Calu3 (cell line): ENCODE measurements at regions not wholly inside any gene's neighbourhood (a gene's known extent, or its start where the extent isn't known, plus 50 kb on each side); places are given as distances from the start of the nearest gene placed in this dataset.

Experiments
- BruUV-seq: library from RNA; stranded (reverse); fragments of 400-500 nt; replicated peaks from 2 replicates; lab custom pipeline; 2021; lab: Mats Ljungman, UMichigan
- CTCF ChIA-PET: fragments of 300-600 bp; sonication (Branson Sonifier 250); formaldehyde crosslinking; loops from one replicate; lab custom pipeline; 2022; ENCODE audit warnings: antibody characterized with exemption; lab: Charles Lee
- DNase-seq: peaks from one replicate; pipeline ENCODE4 v3.0.0; 2022
- H3K27ac Mint-ChIP-seq: one replicate; pipeline ENCODE4 v1.8.0; 2022; ENCODE audit warnings: mixed read lengths; ENCODE audit not compliant: unreplicated experiment
- H3K27me3 Mint-ChIP-seq: one replicate; pipeline ENCODE4 v1.8.0; 2022; ENCODE audit warnings: mixed read lengths; ENCODE audit not compliant: unreplicated experiment
- H3K36me3 Mint-ChIP-seq: one replicate; pipeline ENCODE4 v1.8.0; 2022; ENCODE audit warnings: mild to moderate bottlenecking, moderate library complexity, mixed read lengths; ENCODE audit not compliant: insufficient read depth, unreplicated experiment
- H3K4me1 Mint-ChIP-seq: one replicate; pipeline ENCODE4 v1.8.0; 2022; ENCODE audit warnings: mild to moderate bottlenecking, low read depth, mixed read lengths; ENCODE audit not compliant: unreplicated experiment
- H3K4me3 Mint-ChIP-seq: one replicate; pipeline ENCODE4 v1.8.0; 2022; ENCODE audit warnings: mild to moderate bottlenecking, low read depth, moderate library complexity, mixed read lengths; ENCODE audit not compliant: unreplicated experiment
- H3K9me3 Mint-ChIP-seq: one replicate; pipeline ENCODE4 v1.8.0; 2022; ENCODE audit warnings: low read depth, mixed read lengths; ENCODE audit not compliant: unreplicated experiment
- intact Hi-C: fragments of 100-400 bp; cut with micrococcal nuclease; formaldehyde crosslinking; loops from one replicate; pipeline ENCODE4 v1.10.0; 2022; ENCODE audit not compliant: unreplicated experiment
- TF ChIP-seq, protein P1 (sequence below): fragments of 200-600 bp; IDR thresholded peaks from one replicate; pipeline ENCODE4 v1.8.0; 2022; ENCODE audit warnings: antibody characterized with exemption; ENCODE audit not compliant: unreplicated experiment

- Mint-ChIP-seq H3K9me3 (peaks cover 6% of the 10 kb centered on the region), H3K4me1 (no peaks in the 10 kb centered on the region), H3K27me3 (peaks cover 67% of the 10 kb centered on the region), H3K4me3 (no peak overlapping the region), H3K27ac (no peak overlapping the region), H3K36me3 (no peaks in the 10 kb centered on the region)
- intact Hi-C loops: no loop called here
- no TSS peak for BruUV-seq
- TF ChIP-seq, protein P1, sequence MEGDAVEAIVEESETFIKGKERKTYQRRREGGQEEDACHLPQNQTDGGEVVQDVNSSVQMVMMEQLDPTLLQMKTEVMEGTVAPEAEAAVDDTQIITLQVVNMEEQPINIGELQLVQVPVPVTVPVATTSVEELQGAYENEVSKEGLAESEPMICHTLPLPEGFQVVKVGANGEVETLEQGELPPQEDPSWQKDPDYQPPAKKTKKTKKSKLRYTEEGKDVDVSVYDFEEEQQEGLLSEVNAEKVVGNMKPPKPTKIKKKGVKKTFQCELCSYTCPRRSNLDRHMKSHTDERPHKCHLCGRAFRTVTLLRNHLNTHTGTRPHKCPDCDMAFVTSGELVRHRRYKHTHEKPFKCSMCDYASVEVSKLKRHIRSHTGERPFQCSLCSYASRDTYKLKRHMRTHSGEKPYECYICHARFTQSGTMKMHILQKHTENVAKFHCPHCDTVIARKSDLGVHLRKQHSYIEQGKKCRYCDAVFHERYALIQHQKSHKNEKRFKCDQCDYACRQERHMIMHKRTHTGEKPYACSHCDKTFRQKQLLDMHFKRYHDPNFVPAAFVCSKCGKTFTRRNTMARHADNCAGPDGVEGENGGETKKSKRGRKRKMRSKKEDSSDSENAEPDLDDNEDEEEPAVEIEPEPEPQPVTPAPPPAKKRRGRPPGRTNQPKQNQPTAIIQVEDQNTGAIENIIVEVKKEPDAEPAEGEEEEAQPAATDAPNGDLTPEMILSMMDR: no peak
- DNase-seq: no peak
- CTCF ChIA-PET: interaction anchor here (0.7 kb wide), 1 partner anchor 10 kb away, joined by 3 read pairs; no protein-coding TSS in a partner anchor
These were observed 120.8 kb downstream of the TPRA1 start for GRCh38 chr3:127469760-127470159.

- no peaks in the 10 kb centered on the region for H3K36me3 Mint-ChIP-seq
These were observed 123.1 kb downstream of the TPRA1 start for GRCh38 chr3:127467391-127467790.

DNA sequence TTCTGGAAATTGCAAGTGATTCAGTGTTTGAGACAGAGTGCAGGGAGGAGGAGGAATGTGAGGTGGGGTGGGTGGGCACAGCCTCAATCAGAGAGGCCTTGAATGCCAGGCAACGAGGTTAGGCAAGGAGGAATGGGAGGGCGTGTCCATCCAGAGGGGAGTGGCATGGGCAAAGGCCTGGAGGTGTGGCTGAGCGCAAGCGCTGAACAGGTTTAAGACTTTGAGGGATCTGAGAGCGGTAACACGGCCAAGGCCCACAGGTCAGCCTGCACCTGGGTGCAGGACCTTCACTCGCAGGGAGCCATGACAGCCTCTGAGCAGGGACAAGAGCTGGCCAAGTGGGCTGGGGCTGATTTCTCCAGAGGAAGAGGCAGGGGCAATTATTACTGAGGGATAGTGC lies 125.9 kb downstream of the TPRA1 start:
- no TSS peak for BruUV-seq
- intact Hi-C loops: no loop called here
- Mint-ChIP-seq H3K36me3 (no peaks in the 10 kb centered on the region), H3K9me3 (peaks cover 6% of the 10 kb centered on the region), H3K27me3 (peaks cover 85% of the 10 kb centered on the region), H3K27ac (no peak overlapping the region), H3K4me1 (no peaks in the 10 kb centered on the region), H3K4me3 (no peak overlapping the region)
- TF ChIP-seq, protein P1: no peak
- DNase-seq: peak; percentile 46
- CTCF ChIA-PET: interaction anchor here (1.3 kb wide), 1 partner anchor 9 kb away, joined by 3 read pairs; no protein-coding TSS in a partner anchor

More at GRCh38 chr3:127467391-127467790, 123.1 kb downstream of the TPRA1 start:
- Mint-ChIP-seq H3K9me3 (peaks cover 6% of the 10 kb centered on the region), H3K4me3 (no peak overlapping the region), H3K4me1 (no peaks in the 10 kb centered on the region), H3K27ac (no peak overlapping the region), H3K27me3 (peaks cover 75% of the 10 kb centered on the region)
- intact Hi-C loops: no loop called here
- no TSS peak for BruUV-seq
- CTCF ChIA-PET: no interaction called here
- TF ChIP-seq, protein P1: no peak
- DNase-seq: no peak

- CTCF ChIA-PET: interaction anchor here (1.3 kb wide), 1 partner anchor 9 kb away, joined by 3 read pairs; no protein-coding TSS in a partner anchor
- TF ChIP-seq, protein P1: no peak
- no peak for DNase-seq
- intact Hi-C loops: no loop called here
- Mint-ChIP-seq H3K4me1 (peaks cover under 1% of the 10 kb centered on the region), H3K9me3 (no peaks in the 10 kb centered on the region), H3K27ac (no peak overlapping the region), H3K27me3 (peaks cover 85% of the 10 kb centered on the region), H3K36me3 (no peaks in the 10 kb centered on the region), H3K4me3 (no peak overlapping the region)
- BruUV-seq: no TSS peak
These were observed 128.3 kb downstream of the TPRA1 start for GRCh38 chr3:127462111-127462655.
